H1 (cell line): ENCODE measurements at regions not wholly inside any gene's neighbourhood (a gene's known extent, or its start where the extent isn't known, plus 50 kb on each side); places are given as distances from the start of the nearest gene placed in this dataset.

Source experiments
- CTCF ChIA-PET: fragments of 300-600 bp; sonication (Branson Sonifier 250); formaldehyde crosslinking; loops from one replicate; lab custom pipeline; 2021; ENCODE audit not compliant: partially characterized antibody; lab: Charles Lee
- POLR2A ChIA-PET: fragments of 300-600 bp; sonication (Branson Sonifier 250); formaldehyde crosslinking; loops from one replicate; lab custom pipeline; 2021; ENCODE audit warnings: inconsistent platforms; ENCODE audit not compliant: partially characterized antibody; lab: Charles Lee
- DNase-seq, 2 experiments: peaks; one replicate each; pipeline versions ENCODE4 v3.0.0 to v3.0.0-alpha.2; 2010 to 2022; ENCODE audit warnings: low spot score in 2 of 2, low read depth in 1 of 2, mixed read lengths in 1 of 2
- FAIRE-seq: peaks from 2 replicates; lab custom pipeline; 2011; peaks lifted over from hg19 to GRCh38; lab: Jason Lieb, UNC
- H2AFZ ChIP-seq: 2 replicates; pipeline ENCODE4 v1.8.1; 2012; ENCODE audit warnings: low read length, inconsistent platforms
- H2AK5ac ChIP-seq: 2 replicates; pipeline ENCODE4 v1.6.1; 2013; ENCODE audit warnings: low read depth, low read length
- H2BK120ac ChIP-seq: replicated peaks from 2 replicates; pipeline ENCODE3; 2013; ENCODE audit warnings: low read depth, low read length, inconsistent platforms
- H2BK12ac ChIP-seq: 2 replicates; pipeline ENCODE4 v1.6.1; 2013; ENCODE audit warnings: low read depth, low read length
- H2BK15ac ChIP-seq: 2 replicates; pipeline ENCODE4 v1.6.1; 2013; ENCODE audit warnings: low read length
- H2BK20ac ChIP-seq: 2 replicates; pipeline ENCODE4 v1.6.1; 2013; ENCODE audit warnings: low read length
- H2BK5ac ChIP-seq: 2 replicates; pipeline ENCODE4 v1.6.1; 2013; ENCODE audit warnings: low read depth, low read length
- H3K14ac ChIP-seq: 2 replicates; pipeline ENCODE4 v1.6.1; 2013; ENCODE audit warnings: inconsistent platforms; ENCODE audit not compliant: insufficient read length
- H3K18ac ChIP-seq: 2 replicates; pipeline ENCODE4 v1.6.1; 2013; ENCODE audit warnings: low read length; ENCODE audit errors: extremely low read depth
- H3K23ac ChIP-seq: 2 replicates; pipeline ENCODE4 v1.6.1; 2013; ENCODE audit warnings: inconsistent platforms; ENCODE audit not compliant: insufficient read length
- H3K23me2 ChIP-seq: 2 replicates; pipeline ENCODE4 v1.6.1; 2013; ENCODE audit warnings: low read depth, low read length
- H3K27ac ChIP-seq: 2 replicates; pipeline ENCODE4 v1.6.1; 2011; ENCODE audit warnings: low read depth, low read length, inconsistent platforms
- H3K27me3 ChIP-seq, 4 experiments: replicated peaks in 1 of 4; 1 replicate in 1 of 4; 2 replicates in 3 of 4; pipeline versions ENCODE4 v1.6.1 to v1.8.1; 2011 to 2013; ENCODE audit warnings: low read length in 3 of 4, mild to moderate bottlenecking in 3 of 4, inconsistent platforms in 2 of 4, mixed read lengths in 2 of 4, moderate library complexity in 1 of 4; ENCODE audit not compliant: control insufficient read depth in 3 of 4, insufficient read depth in 3 of 4; ENCODE audit errors: extremely low read depth in 1 of 4
- H3K36me3 ChIP-seq, 4 experiments: 2 replicates each; pipeline versions ENCODE4 v1.6.1 to v1.8.1; 2011 to 2013; ENCODE audit warnings: mild to moderate bottlenecking in 4 of 4, low read length in 3 of 4, moderate library complexity in 2 of 4, control low read depth in 1 of 4, inconsistent platforms in 1 of 4; ENCODE audit not compliant: insufficient read depth in 4 of 4, control insufficient read depth in 2 of 4
- H3K4ac ChIP-seq: replicated peaks from 2 replicates; pipeline ENCODE3; 2013; ENCODE audit warnings: low read length, low read depth, mixed read lengths, inconsistent platforms; ENCODE audit not compliant: insufficient read length
- H3K4me1 ChIP-seq, 4 experiments: replicated peaks in 1 of 4; 1 replicate in 1 of 4; 2 replicates in 3 of 4; pipeline versions ENCODE4 v1.6.1 to v1.8.1; 2011 to 2013; ENCODE audit warnings: low read length in 3 of 4, inconsistent platforms in 2 of 4, mixed read lengths in 1 of 4; ENCODE audit not compliant: insufficient read depth in 4 of 4, control insufficient read depth in 3 of 4
- H3K4me2 ChIP-seq, 2 experiments: 2 replicates each; pipeline versions ENCODE4 v1.6.1 to v1.8.1; 2011 to 2013; ENCODE audit warnings: low read depth in 2 of 2, low read length in 2 of 2, control low read depth in 1 of 2, inconsistent platforms in 1 of 2, mild to moderate bottlenecking in 1 of 2; ENCODE audit not compliant: insufficient read depth in 1 of 2
- H3K4me3 ChIP-seq, 4 experiments: fragments of 200-600, 300-600 bp in 1 of 4; sonication (generic), shearing (Covaris generic), sonication (Bioruptor Twin) in 1 of 4; 2 replicates each; pipeline versions ENCODE4 v1.5.1 to v1.8.1; 2011 to 2016; ENCODE audit warnings: low read length in 4 of 4, low read depth in 3 of 4, control low read depth in 2 of 4, inconsistent platforms in 2 of 4, mild to moderate bottlenecking in 2 of 4, mixed read lengths in 1 of 4, moderate library complexity in 1 of 4; ENCODE audit not compliant: insufficient read depth in 2 of 4; ENCODE audit errors: extremely low read depth in 1 of 4
- H3K56ac ChIP-seq: replicated peaks from 2 replicates; pipeline ENCODE3; 2013; ENCODE audit warnings: low read depth, mild to moderate bottlenecking, mixed read lengths, low read length, inconsistent platforms; ENCODE audit not compliant: insufficient read length
- H3K79me1 ChIP-seq: 2 replicates; pipeline ENCODE4 v1.6.1; 2013; ENCODE audit warnings: low read depth, low read length, control low read depth
- H3K79me2 ChIP-seq, 2 experiments: 2 replicates each; pipeline versions ENCODE4 v1.6.1 to v1.8.1; 2012 to 2013; ENCODE audit warnings: low read length in 2 of 2, mild to moderate bottlenecking in 2 of 2, inconsistent platforms in 1 of 2; ENCODE audit not compliant: insufficient read depth in 2 of 2, control insufficient read depth in 1 of 2
- H3K9ac ChIP-seq, 4 experiments: replicated peaks in 1 of 4; 1 replicate in 1 of 4; 2 replicates in 3 of 4; pipeline versions ENCODE4 v1.6.1 to v1.8.1; 2011 to 2013; ENCODE audit warnings: low read depth in 3 of 4, low read length in 3 of 4, control low read depth in 2 of 4, mild to moderate bottlenecking in 2 of 4, moderate library complexity in 2 of 4, inconsistent platforms in 1 of 4; ENCODE audit errors: extremely low read depth in 1 of 4
- H3K9me3 ChIP-seq, 2 experiments: 2 replicates each; pipeline versions ENCODE4 v1.6.1 to v1.8.1; 2012 to 2013; ENCODE audit warnings: mild to moderate bottlenecking in 2 of 2, moderate library complexity in 2 of 2, control low read depth in 1 of 2, inconsistent platforms in 1 of 2, low read depth in 1 of 2, low read length in 1 of 2, mixed read lengths in 1 of 2; ENCODE audit not compliant: insufficient read depth in 2 of 2
- H4K20me1 ChIP-seq, 2 experiments: replicated peaks in 1 of 2; 2 replicates each; pipeline versions ENCODE3 to v1.8.1; 2011 to 2013; ENCODE audit warnings: inconsistent platforms in 2 of 2, low read length in 2 of 2, mild to moderate bottlenecking in 1 of 2; ENCODE audit not compliant: insufficient read depth in 2 of 2, control insufficient read depth in 1 of 2
- H4K5ac ChIP-seq: 2 replicates; pipeline ENCODE4 v1.6.1; 2013; ENCODE audit warnings: low read length, low read depth, mixed read lengths, inconsistent platforms; ENCODE audit not compliant: insufficient read length
- H4K8ac ChIP-seq: 2 replicates; pipeline ENCODE4 v1.8.0; 2013; ENCODE audit warnings: mild to moderate bottlenecking, moderate library complexity, low read length, inconsistent platforms; ENCODE audit not compliant: insufficient read depth; ENCODE audit errors: extremely low read depth
- H4K91ac ChIP-seq: replicated peaks from 2 replicates; pipeline ENCODE3; 2013; ENCODE audit warnings: low read length, mixed read lengths, inconsistent platforms; ENCODE audit not compliant: insufficient read length
- ASH2L ChIP-seq: fragments of 200-600, 300-600 bp; sonication (generic); IDR thresholded peaks from one replicate; pipeline ENCODE4 v1.7.1; 2017; ENCODE audit warnings: low read length
- EP300 ChIP-seq, 2 experiments: IDR thresholded peaks; 1 replicate in 1 of 2; 2 replicates in 1 of 2; pipeline ENCODE4 v1.6.1; 2011 to 2012; ENCODE audit warnings: low read depth in 2 of 2, low read length in 2 of 2, mild to moderate bottlenecking in 2 of 2, borderline replicate concordance in 1 of 2, inconsistent platforms in 1 of 2, moderate library complexity in 1 of 2
- JUND ChIP-seq: IDR thresholded peaks from 2 replicates; pipeline ENCODE4 v1.6.1; 2011; ENCODE audit warnings: mild to moderate bottlenecking, improper control_type of control experiment, low read length
- KDM1A ChIP-seq: fragments of 200-600, 300-600 bp; sonication (generic); IDR thresholded peaks from 2 replicates; pipeline ENCODE4 v1.7.1; 2016; ENCODE audit warnings: mild to moderate bottlenecking, low read length, borderline replicate concordance
- MAFK ChIP-seq: IDR thresholded peaks from 2 replicates; pipeline ENCODE4 v1.6.1; 2012; ENCODE audit warnings: low read depth, mild to moderate bottlenecking, improper control_type of control experiment, low read length
- SAP30 ChIP-seq: fragments of 300-600 bp; sonication (generic); IDR thresholded peaks from 2 replicates; pipeline ENCODE4 v1.7.1; 2012; ENCODE audit warnings: low read length, moderate library complexity, mild to moderate bottlenecking, inconsistent platforms; ENCODE audit not compliant: insufficient read depth, insufficient replicate concordance
- SIRT6 ChIP-seq: IDR thresholded peaks from one replicate; pipeline ENCODE4 v1.7.1; 2012; ENCODE audit warnings: low read length, inconsistent platforms
- SP1 ChIP-seq: IDR thresholded peaks from 2 replicates; pipeline ENCODE4 v1.6.1; 2011; ENCODE audit warnings: low read depth, low read length
- SUZ12 ChIP-seq: fragments of 200-600 bp; sonication (generic); IDR thresholded peaks from 2 replicates; pipeline ENCODE4 v1.6.1; 2012; ENCODE audit warnings: mild to moderate bottlenecking, inconsistent platforms, low read length, moderate library complexity, mixed read lengths
- TAF7 ChIP-seq: optimal IDR thresholded peaks from 2 replicates; pipeline ENCODE3; 2011; ENCODE audit warnings: low read depth, mild to moderate bottlenecking, inconsistent platforms, low read length, moderate library complexity, borderline replicate concordance
- TBP ChIP-seq: IDR thresholded peaks from 2 replicates; pipeline ENCODE4 v1.6.1; 2011; ENCODE audit warnings: low read depth, low read length, improper control_type of control experiment
- USF2 ChIP-seq: IDR thresholded peaks from 2 replicates; pipeline ENCODE4 v1.6.1; 2011; ENCODE audit warnings: low read length, improper control_type of control experiment
- WGBS, 2 experiments: shearing (Covaris generic) in 1 of 2; methylation state at CpG; one replicate each; pipeline versions ENCODE4 v1.1.6 to v1.1.7; 2013 to 2015; ENCODE audit warnings: low lambda C conversion rate in 2 of 2, mixed read lengths in 2 of 2, inconsistent platforms in 1 of 2, low coverage in 1 of 2, missing lambda C conversion rate in 1 of 2; ENCODE audit not compliant: insufficient replicate concordance in 2 of 2, insufficient coverage in 1 of 2, insufficient read length in 1 of 2; ENCODE audit errors: extremely low coverage in 1 of 2, missing lambda C conversion rate in 1 of 2; 5-methylcytosine and 5-hydroxymethylcytosine counted together

GRCh38 chr7:96508371-96508770 lies 186.5 kb upstream of the SLC25A13 start:
- Histone ChIP-seq H3K18ac (no peak overlapping the region), H4K20me1 (no peaks in the 10 kb centered on the region), H3K4me3 (no peak overlapping the region), H3K56ac (no peak overlapping the region), H3K9me3 (no peaks in the 10 kb centered on the region), H2BK120ac (no peak overlapping the region), H3K27me3 (no peaks in the 10 kb centered on the region), H3K23ac (no peak overlapping the region), H4K91ac (no peak overlapping the region), H4K8ac (no peak overlapping the region), H3K79me1 (no peaks in the 10 kb centered on the region), H4K5ac (no peak overlapping the region), H3K36me3 (no peaks in the 10 kb centered on the region), H3K79me2 (no peaks in the 10 kb centered on the region), H2AFZ (no peak overlapping the region), H3K27ac (no peak overlapping the region), H3K4me2 (no peak overlapping the region), H2BK20ac (no peak overlapping the region), H2AK5ac (no peak overlapping the region), H3K4me1 (peaks cover 0 to 3% (median 2%) of the 10 kb centered on the region in 4 experiments; a peak in 2 of 7 replicates), H2BK5ac (no peak overlapping the region), H3K23me2 (no peaks in the 10 kb centered on the region), H2BK15ac (no peak overlapping the region), H3K14ac (no peak overlapping the region), H2BK12ac (no peak overlapping the region), H3K4ac (no peak overlapping the region), H3K9ac (no peak overlapping the region)
- 82% methylated on average over 1 of the region's 1 CpG; no CpG with 5 or more reads in 1 of the 2 experiments for WGBS, 2 experiments
- DNase-seq (no peak), FAIRE-seq (no peak)
- CTCF ChIA-PET, result interaction anchor here (0.6 to 0.9 kb wide), 3 partner anchors 14 to 1645 kb away, joined by 3 read pairs; no protein-coding TSS in a partner anchor
- POLR2A ChIA-PET, result no interaction called here
- TF ChIP-seq TAF7 (no peak), SAP30 (no peak), MAFK (no peak), EP300 (IDR thresholded peaks at IDR 0.05; ENCODE audit: borderline replicate concordance in 1 of 2, low read depth in 2 of 2, low read length in 2 of 2) (no peak), JUND (no peak), SP1 (no peak), ASH2L (no peak), USF2 (no peak), KDM1A (no peak), TBP (no peak), SIRT6 (no peak), SUZ12 (no peak)
